Renal cortex interstitium (tissue), 11 donors: ENCODE measurements at regions not wholly inside any gene's neighbourhood (a gene's known extent, or its start where the extent isn't known, plus 50 kb on each side); places are given as distances from the start of the nearest gene placed in this dataset.
"Not testable (repeated sequence)": the region's sequence is repeated elsewhere in the genome, so short reads cannot be mapped to it uniquely, and the experiment has no call there.

ENCODE experiments used
- DNase-seq, 11 donors: peaks; one replicate each; pipeline ENCODE4 v3.0.0-alpha.2; 2013; ENCODE audit warnings: low read depth in 9 of 11, low spot score in 4 of 11; ENCODE audit errors: extremely low read depth in 1 of 11

DNA sequence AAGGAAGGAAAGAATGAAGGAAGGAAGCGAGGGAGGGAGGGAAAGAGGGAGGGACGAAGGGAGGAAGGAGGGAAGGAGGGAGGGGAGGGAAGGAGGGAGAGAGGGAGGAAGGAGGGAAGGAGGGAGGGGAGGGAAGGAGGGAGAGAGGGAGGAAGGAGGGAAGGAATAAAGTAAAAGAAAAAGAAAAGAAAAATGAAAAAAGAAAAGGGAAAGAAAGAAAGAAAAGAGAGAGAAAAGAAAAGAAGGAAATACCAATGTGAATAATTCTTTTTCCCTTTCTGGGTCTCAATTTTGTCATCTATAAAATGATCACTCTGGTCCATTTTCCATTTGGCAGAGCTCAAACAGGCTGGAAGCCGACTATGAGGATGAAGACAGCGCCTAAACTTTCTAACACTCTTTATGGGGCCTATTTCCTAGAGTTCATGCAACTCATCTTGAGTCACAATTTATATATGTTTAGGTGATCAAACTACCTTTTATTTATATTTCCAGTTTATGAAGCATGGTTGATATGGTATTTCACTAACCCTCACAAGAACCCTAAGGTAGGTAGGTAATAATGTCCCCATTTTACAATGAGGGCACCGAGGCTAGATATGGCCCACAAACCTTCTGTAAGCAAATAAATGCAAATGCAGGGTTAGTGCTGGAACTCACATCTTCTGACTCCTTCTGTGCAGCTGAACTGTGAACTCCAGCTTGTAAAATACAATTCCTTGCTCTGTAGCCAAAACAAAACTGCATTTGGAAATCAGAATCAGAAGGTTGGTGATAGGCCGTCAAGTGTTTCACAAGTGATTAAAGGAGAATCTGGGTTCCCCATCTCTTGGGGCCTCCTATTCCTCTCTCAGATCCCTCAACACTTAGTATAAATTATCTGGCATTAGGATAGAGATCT is 434.3 kb downstream of the ETS1 start:
- DNase-seq = no peak

DNA sequence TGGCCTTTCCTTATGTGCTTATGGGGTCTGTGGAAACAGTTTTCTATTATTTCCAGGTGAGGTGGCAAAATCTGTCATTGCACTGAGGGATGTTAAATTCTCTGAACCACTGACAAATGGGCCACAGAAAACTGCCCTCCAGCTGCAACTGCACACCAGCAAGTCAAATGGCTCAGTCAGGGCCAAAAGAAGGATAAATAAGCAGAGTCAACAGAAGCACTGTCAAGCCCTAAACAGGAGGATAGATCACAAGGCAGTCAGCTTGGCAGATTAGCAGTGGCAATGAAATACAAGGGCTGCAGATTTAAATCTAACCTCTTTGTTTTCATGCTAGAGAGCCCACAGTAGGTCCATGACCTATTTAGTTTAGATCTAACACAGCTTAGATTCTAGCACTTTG is 435.6 kb downstream of the ETS1 start:
- DNase-seq = no peak

DNA sequence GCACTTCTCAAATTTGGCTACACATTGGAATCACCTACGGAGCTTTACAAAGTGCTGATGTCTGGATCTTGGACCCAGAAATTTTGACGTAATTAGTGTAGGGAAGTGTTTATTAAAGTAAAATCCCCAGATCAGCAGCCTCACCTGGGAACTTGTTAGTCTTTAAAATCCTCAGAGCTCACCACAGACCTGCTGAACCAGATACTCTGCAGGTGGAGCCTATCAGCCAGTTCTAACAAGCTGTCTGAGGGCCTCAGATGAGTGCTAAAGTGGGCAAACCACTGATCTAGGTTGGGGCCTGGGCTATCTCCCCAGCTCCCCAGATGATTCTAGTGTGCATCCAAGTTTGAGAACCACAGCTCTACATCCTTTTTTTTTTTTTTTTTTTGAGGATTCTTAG is 436.0 kb downstream of the ETS1 start:
- DNase-seq = no peak

DNA sequence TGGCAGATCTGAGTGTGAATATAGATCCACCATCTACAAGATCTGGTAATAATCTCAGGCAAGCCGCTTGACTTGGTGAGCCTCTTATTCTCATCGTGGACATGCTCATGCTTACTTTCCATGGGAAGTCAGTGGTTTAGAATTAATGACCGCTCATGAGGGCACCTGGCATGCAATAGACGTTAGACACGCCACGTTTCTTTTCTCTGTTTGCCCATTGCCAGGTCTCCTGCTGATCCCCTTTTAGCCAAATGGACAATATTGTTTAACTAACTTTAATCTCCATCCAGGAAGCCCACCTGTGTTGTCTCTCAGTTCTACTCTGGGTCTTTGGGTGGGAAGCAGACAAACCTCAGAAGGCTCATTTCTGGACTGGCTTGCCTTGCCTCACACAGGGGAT is 439.1 kb downstream of the ETS1 start:
- DNase-seq = no peak

DNA sequence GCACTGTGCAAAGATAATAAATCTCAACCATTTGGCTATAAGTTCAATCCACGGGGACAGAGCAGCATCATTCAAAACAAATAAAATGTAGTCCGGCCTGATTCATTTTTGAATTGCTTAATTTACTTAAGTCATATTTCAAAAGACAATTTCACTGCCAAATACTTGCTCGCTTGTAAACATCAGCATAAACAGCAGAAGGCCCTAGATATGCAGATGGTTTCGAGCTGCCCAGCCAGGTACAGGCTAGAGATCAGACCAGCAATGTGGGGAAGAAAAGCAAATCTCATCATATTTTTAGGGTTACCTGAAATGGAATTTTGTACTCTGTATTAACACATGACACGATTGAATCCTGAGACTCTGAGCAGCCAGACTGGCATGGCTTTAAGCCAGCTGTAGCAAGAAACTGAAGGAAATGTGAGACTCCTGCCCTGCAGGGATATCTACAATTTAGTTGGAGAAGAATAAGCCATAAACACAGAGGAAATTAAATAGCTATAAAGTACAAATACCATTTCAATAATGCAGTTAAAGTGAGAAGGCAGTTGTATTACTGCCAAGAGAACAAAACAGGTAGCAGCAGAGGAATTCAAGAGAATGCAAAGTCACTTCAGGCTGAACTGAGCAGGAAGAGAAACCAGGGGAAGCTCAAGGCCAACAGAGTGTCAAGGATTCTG is 440.3 kb downstream of the ETS1 start:
- DNase-seq = no peak

DNA sequence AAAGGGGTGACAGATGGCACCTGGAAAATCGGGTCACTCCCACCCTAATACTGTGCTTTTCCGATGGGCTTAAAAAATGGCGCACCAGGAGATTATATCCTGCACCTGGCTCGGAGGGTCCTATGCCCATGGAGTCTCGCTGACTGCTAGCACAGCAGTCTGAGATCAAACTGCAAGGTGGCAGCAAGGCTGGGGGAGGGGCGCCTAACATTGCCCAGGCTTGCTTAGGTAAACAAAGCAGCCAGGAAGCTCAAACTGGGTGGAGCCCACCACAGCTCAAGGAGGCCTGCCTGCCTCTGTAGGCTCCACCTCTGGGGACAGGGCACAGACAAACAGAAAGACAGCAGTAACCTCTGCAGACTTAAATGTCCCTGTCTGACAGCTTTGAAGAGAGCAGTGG is 447.1 kb downstream of the ETS1 start:
- not testable (repeated sequence) for DNase-seq

DNA sequence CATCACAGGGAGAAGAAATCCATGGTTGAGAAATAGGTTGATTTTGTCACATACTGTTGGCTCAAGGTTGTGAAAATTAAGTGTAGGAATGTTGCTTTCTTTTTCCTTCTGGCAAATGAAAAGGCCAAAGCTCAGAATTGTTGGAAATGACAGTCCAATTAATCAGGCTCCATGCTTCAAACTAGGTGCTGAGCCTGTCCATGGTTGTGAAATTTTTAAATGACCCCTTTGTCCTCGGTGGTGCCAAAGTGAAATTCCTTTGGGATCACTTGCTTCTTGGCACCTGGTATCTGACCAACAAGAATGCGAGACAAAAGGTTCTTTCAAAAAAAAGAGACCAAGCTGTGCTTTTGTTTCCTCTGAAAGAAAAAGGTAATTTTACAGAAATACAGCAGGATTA is 451.9 kb downstream of the ETS1 start:
- DNase-seq = no peak

DNA sequence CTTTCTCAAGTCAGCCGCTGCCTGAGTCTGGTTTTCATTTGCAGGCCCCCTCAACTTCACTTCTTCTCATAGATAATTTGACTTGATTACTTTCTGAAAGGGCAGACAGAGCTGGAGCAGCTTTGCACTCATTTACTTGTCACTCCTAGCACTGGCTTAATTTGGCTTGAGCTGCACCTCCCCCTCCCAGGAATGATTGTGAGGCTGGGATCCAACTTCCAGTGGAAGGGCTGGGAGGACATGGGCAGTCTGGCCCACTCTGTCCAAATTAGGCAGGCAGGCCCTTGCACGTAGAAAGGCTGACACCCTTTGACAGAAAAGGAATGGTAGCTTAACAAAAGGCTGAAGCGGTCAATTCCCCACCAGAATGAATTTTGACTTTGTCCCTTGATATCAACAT is 453.9 kb downstream of the ETS1 start:
- DNase-seq = peak in 1 of 11 donors; percentile 6

DNA sequence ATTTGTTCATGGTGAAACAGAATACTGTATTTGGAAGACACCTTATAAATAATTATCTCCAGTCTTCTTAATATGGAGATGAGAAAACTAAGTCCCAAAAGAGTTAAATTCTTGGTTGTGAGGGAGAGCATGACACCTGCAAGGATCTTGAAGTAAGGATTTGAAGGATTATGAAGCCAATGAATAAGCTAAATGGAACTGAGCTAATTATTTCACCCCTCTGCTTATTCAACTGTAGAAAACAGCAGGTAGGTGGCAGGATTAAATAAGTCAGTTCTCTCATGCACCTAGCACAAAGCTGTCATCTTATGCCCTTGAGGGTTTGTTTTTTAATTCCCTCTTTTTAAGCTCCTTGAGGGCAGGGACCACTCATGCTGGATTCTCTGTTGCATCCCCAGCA is 457.3 kb downstream of the ETS1 start:
- no peak for DNase-seq

DNA sequence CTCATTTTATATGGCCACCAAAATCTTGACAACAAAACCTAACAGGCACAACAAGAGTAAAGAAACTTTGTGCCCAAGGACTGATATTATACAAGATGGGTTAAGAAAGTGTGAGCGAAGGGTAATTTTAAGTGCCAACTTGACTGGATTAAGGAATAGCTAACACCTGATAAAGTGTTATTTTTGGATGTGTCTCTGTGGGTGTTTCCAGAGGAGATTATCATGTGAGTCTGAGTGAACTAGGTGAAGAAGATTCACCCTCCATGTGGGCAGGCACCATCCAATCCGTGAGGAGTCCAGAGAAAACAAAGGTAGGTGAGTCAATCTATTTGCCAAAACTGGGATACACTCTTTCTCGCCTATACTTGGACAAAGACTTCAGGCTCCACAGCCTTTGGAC is 461.6 kb downstream of the ETS1 start:
- no peak for DNase-seq

DNA sequence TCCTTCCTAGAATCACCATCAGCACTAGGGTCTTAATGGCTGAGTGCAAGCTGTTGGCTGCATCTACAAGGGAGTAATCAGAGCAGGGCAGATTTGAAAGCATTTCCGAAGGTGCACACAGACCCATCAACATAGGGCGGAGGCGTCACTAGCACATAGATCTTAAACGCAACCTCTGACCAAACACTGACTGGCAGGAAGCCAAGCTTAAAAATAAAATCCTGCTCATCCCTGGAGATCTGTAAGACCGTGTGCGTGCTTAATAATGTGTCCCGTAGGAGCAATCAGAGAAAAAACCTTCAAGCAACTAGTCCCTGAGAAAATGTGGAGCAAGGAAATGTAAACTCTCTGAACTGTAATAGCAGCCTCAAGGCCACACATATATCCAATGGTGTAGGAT is 470.5 kb downstream of the ETS1 start:
- peak in 6 of 11 donors; percentile 7 to 20 (median 10) for DNase-seq

DNA sequence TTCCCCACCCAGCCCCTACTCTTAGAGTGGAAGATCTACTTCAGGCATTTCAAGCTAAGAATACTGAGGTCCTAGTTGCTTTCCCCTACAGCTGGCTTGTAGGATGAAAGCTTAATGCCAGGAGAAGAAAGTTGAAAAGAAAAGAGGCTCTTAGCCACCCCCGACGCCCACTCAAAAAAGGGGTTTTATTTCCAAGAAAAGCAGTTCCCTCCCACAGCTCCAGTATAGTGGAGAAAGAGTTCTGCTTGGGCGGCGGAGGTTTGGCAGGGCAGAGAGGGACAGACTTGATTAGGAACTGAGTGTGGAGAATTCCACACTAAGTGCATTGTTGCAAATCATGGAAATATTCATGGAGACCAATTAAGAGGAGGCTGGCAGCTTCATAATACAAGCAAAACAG is 470.9 kb downstream of the ETS1 start:
- DNase-seq = peak in 2 of 11 donors; percentile 1 to 5

DNA sequence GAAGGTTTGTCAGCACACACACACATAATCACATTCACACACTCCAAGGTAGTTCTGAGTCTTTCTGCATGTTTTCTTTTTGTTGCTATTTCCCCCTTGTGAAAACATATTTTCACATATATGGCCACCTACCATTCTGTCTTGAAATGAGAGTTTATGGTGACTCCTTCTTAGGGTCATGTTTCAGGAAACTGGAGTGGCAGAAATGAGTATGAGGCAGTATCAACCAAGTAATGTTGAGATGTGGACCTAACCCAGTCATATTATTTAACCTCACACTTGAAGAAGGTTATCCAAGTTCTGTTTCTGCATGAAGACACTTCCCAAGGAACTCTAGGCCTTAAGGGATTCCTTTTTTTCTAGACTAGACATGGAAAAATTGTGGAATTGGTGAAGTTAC is 481.4 kb downstream of the ETS1 start:
- DNase-seq = no peak

DNA sequence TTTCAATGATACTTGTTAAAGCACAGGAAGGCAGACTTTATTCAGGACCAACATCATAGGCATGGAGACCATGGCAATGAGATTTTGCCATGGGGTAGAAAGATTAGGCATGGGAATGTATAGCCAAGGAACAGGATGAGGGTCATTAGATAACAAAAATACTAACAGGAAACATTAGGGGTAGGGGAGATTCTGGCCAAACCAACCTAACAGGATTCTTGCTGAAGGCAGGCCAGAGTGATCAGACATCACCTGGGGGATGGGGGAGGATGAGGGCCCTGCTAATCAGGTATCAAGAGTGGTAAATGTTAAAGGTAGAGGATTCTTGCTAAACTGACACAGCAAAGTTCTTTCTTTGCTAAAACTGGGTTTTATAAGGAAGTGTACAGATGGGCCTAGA is 481.8 kb downstream of the ETS1 start:
- no peak for DNase-seq

DNA sequence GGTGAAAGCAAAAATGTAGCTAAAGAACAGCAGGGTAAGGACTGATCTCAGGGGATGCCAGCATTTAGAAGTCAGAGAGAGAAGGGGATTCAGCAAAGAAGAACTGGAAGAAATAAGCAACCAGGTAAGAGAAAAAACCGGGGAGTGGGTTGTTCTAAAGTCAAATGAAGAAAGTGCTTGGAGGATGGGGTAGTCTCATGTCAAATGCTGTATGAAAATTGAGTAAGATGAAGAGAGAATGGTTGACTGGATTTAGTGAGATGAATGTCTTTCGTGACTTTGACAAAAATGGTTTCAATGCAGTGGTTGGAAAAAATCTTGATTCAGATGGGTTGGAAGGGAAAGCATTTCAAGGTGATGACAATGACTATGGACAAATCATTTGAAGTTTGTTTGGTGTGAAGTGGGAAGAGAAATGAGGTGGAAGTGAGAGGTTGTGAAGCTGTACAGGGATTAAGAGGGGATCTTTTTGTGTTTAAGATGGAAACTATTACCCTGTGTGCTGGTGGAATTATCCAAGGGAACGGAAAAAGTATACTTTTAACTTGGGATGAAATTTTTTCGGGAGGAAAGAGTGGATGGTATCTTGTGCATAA is 484.0 kb downstream of the ETS1 start:
- DNase-seq = no peak

DNA sequence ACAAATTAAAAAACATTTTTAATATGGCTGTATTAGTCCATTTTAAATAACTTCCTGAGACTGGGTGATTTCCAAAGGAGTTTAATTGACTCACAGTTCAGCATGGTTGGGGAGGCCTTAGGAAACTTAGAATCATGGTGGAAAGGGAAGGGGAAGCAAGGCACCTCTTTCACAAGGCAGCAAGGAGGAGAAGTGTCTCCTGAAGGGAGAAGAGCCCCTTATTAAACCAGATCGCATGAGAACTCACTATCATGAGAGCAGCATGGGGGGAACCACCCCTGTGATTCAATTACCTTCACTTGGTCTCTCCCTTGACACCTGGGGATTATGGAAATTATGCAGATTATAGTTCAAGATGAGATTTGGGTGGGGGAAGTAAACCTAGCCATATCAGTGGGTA is 488.6 kb downstream of the ETS1 start:
- DNase-seq = no peak

DNA sequence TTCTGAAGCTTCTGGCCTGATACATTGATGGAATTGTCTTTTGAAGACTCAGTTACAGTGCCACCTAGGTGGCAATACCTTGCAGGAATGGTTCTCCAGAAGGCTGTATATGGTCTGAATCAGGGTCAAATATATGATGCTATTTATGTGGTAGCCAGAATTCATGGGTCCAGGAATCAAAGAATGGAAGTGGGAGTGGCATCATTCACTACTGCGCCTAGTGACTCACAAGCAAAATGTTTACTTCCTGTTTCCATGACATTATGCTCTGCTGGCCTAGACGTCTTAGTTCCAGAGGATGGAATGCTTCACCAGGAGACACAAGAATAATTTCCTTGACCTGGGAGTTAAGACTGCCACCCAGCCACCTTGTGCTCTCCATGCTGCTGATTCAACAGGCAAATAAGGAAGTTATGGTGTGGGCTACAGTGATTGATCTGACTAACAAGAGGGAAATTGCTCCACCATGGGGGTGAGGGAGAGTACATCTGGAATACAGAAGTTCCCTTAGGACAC is 491.8 kb downstream of the ETS1 start:
- DNase-seq = no peak

DNA sequence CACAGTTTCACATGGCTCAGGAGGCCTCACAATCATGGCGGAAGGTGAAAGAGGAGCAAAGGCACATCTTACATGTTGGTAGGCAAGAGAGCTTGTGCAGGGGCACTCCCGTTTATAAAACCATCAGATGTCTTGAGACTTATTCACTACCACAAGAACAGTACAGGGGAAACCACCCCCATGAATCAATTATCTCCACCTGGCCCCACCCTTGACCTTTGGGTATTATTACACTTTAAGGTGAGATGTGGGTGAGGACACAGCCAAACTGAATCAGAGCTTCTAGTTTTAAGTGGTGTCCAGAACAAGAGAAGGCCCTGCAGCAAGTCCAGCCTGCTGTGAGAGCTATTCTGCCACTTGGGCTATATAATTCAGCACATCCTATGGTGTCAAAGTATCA is 493.7 kb downstream of the ETS1 start:
- no peak for DNase-seq

DNA sequence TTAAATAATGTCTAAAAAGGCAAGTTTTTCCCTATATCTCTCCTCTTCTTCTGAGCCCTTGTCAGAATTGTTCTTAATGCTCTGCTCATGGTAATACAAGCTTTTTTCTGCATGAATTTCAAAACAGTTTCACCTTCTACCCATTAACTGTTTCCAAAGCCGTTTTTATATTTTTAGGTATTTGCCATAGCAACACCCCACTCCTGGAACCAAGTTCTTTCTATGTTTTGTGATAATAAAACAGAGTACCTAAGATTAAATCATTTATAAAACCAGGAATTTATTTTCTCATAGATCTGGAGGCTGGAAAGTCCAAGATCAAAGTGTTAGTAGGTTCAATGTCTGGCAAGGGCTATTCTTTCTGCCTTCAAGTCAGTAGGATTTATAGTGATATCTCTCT is 497.4 kb downstream of the ETS1 start:
- no peak for DNase-seq

DNA sequence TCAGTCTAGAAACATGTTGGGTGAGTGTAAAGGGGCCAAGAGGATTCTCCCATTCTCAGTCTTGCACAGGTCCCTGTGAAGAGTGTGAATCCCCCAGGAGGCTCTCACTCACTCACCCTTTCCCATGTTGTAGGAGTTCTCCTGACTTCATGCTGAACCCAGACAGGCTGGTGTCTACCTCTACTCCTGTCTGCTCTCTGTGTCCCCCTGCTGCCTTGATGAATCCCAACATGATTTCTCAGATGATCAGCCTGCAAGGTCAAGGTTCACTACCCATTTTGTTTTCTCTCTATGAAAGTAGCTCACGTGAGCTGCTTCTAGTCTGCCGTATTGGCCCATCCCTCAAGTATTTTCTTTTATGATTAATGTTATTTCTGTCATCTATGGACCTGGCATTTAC is 500.6 kb downstream of the ETS1 start:
- DNase-seq = no peak
